Nephron (organoid): ENCODE measurements at regions not wholly inside any gene's neighbourhood (a gene's known extent, or its start where the extent isn't known, plus 50 kb on each side); places are given as distances from the start of the nearest gene placed in this dataset.

Source experiments
- H3K27ac Mint-ChIP-seq, 3 experiments: 2 replicates each; pipeline ENCODE4 v1.8.0; 2020; ENCODE audit warnings: mixed read lengths in 3 of 3, mild to moderate bottlenecking in 2 of 3, moderate library complexity in 1 of 3
- H3K27me3 Mint-ChIP-seq: 2 replicates; pipeline ENCODE4 v1.8.0; 2021; ENCODE audit warnings: low read depth, mild to moderate bottlenecking, moderate library complexity, mixed read lengths
- H3K36me3 Mint-ChIP-seq: 2 replicates; pipeline ENCODE4 v1.8.0; 2020; ENCODE audit warnings: low read depth, mixed read lengths
- H3K4me1 Mint-ChIP-seq: 2 replicates; pipeline ENCODE4 v1.8.0; 2020; ENCODE audit warnings: mixed read lengths
- H3K4me3 Mint-ChIP-seq, 3 experiments: 2 replicates each; pipeline ENCODE4 v1.8.0; 2020; ENCODE audit warnings: mild to moderate bottlenecking in 3 of 3, mixed read lengths in 3 of 3, moderate library complexity in 2 of 3
- H3K9me3 Mint-ChIP-seq: 2 replicates; pipeline ENCODE4 v1.8.0; 2020; ENCODE audit warnings: mixed read lengths
- TF ChIP-seq, protein P1 (sequence below), 3 experiments: fragments of 200-600 bp; sonication (generic); IDR thresholded peaks; one replicate each; pipeline ENCODE4 v1.5.0; 2021; ENCODE audit warnings: antibody characterized with exemption in 3 of 3; ENCODE audit not compliant: unreplicated experiment in 3 of 3

DNA sequence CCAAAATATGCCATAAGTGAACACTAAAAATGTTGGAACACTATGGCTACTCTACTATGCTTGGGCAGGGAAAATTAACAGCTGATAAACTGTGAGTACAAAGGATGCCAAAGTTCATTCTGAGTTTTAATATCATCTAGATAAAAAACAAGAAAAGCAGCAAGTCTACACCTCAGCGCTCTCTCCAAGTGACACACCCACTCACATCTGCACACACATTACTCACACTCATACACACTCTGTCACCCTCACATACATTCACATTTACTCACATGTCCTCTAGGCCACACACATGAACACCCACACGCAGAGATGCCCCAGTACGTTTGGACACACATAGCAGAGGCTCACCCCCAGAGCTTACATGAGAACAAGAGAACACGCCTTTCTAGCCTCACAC lies 87.3 kb upstream of the RAB4A start:
- Mint-ChIP-seq H3K4me1 (no peaks in the 10 kb centered on the region), H3K36me3 (no peaks in the 10 kb centered on the region), H3K27me3 (peaks cover 4% of the 10 kb centered on the region), H3K9me3 (no peaks in the 10 kb centered on the region), H3K4me3 (no peak overlapping the region), H3K27ac (no peak overlapping the region)
- TF ChIP-seq, protein P1, sequence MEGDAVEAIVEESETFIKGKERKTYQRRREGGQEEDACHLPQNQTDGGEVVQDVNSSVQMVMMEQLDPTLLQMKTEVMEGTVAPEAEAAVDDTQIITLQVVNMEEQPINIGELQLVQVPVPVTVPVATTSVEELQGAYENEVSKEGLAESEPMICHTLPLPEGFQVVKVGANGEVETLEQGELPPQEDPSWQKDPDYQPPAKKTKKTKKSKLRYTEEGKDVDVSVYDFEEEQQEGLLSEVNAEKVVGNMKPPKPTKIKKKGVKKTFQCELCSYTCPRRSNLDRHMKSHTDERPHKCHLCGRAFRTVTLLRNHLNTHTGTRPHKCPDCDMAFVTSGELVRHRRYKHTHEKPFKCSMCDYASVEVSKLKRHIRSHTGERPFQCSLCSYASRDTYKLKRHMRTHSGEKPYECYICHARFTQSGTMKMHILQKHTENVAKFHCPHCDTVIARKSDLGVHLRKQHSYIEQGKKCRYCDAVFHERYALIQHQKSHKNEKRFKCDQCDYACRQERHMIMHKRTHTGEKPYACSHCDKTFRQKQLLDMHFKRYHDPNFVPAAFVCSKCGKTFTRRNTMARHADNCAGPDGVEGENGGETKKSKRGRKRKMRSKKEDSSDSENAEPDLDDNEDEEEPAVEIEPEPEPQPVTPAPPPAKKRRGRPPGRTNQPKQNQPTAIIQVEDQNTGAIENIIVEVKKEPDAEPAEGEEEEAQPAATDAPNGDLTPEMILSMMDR (IDR thresholded peaks at IDR 0.05; ENCODE audit: unreplicated experiment in 3 of 3): no peak

DNA sequence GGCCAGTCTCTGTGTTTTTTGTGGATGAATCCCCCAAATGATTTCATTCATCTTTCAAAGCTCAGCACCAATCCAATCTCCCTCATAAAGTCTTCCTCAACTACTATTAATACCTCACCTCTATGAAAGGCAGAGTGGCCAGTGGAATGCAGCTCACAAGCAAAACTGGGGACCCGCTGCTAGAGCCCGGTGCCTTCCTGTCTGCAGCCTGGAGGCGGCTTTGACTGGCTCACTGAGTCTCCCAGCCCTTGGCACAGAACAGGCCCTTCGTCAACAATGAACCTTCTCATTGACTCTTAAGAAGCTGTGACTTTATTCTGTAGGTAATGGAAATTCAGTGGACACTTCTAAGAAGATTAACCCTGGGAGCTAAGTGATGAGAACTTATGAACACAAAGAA lies 86.8 kb upstream of the RAB4A start:
- Mint-ChIP-seq H3K27me3 (peaks cover 4% of the 10 kb centered on the region), H3K9me3 (no peaks in the 10 kb centered on the region), H3K4me1 (no peaks in the 10 kb centered on the region), H3K27ac (no peak overlapping the region), H3K36me3 (no peaks in the 10 kb centered on the region), H3K4me3 (no peak overlapping the region)
- TF ChIP-seq, protein P1 (IDR thresholded peaks at IDR 0.05; ENCODE audit: unreplicated experiment in 3 of 3): no peak

GRCh38 chr1:229185963-229186362 lies 84.9 kb upstream of the RAB4A start:
- H3K9me3 Mint-ChIP-seq: no peaks in the 10 kb centered on the region
- TF ChIP-seq, protein P1 (IDR thresholded peaks at IDR 0.05; ENCODE audit: unreplicated experiment in 3 of 3): no peak
- H3K4me3 Mint-ChIP-seq: no peak overlapping the region
- H3K27me3 Mint-ChIP-seq: peaks cover 4% of the 10 kb centered on the region
- no peak overlapping the region for H3K27ac Mint-ChIP-seq
- no peaks in the 10 kb centered on the region for H3K4me1 Mint-ChIP-seq
- no peaks in the 10 kb centered on the region for H3K36me3 Mint-ChIP-seq

DNA sequence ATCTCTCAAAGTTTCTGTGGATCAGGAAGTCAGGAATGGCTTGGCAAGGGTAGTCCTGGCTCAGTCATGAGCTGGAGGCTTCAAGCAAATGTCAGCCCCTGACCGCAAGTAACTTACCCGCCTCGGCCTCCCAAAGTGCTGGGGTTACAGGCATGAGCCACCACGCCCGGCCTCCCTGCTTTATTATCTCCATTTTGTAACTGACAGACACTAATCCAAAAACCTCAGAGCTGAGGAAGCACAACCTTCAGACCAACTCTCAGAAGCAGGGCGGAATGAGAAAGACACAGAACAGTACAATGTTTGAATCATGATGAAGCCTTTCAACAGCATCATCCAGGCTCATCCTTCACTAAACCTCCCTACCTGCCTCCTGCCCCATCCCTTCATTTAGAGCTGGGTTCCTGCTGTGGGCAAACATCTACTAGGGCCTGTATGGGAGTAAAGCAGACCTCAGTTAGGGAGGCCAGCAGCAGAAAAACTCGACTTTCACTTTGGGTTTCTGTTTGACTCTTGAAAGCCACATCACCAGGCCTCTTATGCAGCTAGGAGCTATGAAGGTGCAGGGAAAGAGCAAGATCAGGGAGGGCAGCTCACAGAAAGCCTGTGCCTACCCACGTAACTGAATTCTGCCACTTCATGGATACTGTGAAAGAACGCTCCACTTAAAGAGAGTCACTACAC lies 84.4 kb upstream of the RAB4A start:
- Mint-ChIP-seq H3K4me1 (no peaks in the 10 kb centered on the region), H3K4me3 (no peak overlapping the region), H3K27ac (no peak overlapping the region), H3K9me3 (no peaks in the 10 kb centered on the region), H3K36me3 (no peaks in the 10 kb centered on the region), H3K27me3 (peaks cover 4% of the 10 kb centered on the region)
- TF ChIP-seq, protein P1 (IDR thresholded peaks at IDR 0.05; ENCODE audit: unreplicated experiment in 3 of 3): no peak

DNA sequence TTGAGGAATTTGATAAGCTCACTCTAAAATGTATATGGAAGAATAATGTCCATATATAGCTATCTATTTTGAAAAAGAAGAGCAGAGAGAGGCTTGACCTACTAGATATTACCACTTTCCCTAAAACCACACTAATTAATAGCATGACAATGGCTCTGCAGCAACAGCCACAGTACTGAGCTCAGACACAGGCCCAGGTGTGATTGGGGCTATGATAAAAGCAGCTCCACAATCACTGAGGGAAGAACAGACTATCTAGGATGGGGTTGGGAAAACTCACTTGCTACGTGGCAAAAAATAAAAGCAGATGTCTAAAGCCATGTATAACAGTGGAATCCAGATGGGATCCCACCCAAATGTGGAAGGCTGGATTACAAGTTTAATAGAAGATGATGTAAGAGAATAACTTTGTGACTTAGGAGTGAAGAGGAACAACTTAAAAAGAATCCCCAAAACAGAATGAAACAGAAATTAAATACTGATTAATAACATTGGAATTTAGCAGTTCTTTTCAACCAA lies 80.8 kb upstream of the RAB4A start:
- Mint-ChIP-seq H3K27ac (no peak overlapping the region), H3K27me3 (peaks cover 4% of the 10 kb centered on the region), H3K4me3 (no peak overlapping the region), H3K9me3 (no peaks in the 10 kb centered on the region), H3K36me3 (no peaks in the 10 kb centered on the region), H3K4me1 (no peaks in the 10 kb centered on the region)
- TF ChIP-seq, protein P1 (IDR thresholded peaks at IDR 0.05; ENCODE audit: unreplicated experiment in 3 of 3): no peak

- H3K27ac Mint-ChIP-seq: no peak overlapping the region
- peaks cover 4% of the 10 kb centered on the region for H3K27me3 Mint-ChIP-seq
- TF ChIP-seq, protein P1 (IDR thresholded peaks at IDR 0.05; ENCODE audit: unreplicated experiment in 3 of 3): no peak
- no peaks in the 10 kb centered on the region for H3K36me3 Mint-ChIP-seq
- H3K4me1 Mint-ChIP-seq: no peaks in the 10 kb centered on the region
- H3K9me3 Mint-ChIP-seq: no peaks in the 10 kb centered on the region
- no peak overlapping the region for H3K4me3 Mint-ChIP-seq
These were observed 79.7 kb upstream of the RAB4A start for GRCh38 chr1:229191066-229191674.
